Stomach smooth muscle (tissue), 2 donors: ENCODE measurements at regions not wholly inside any gene's neighbourhood (a gene's known extent, or its start where the extent isn't known, plus 50 kb on each side); places are given as distances from the start of the nearest gene placed in this dataset.
"Not testable (repeated sequence)": the region's sequence is repeated elsewhere in the genome, so short reads cannot be mapped to it uniquely, and the experiment has no call there.

Source experiments
- H3K27ac ChIP-seq: one replicate; pipeline ENCODE4 v1.7.0; 2013; ENCODE audit warnings: mild to moderate bottlenecking, low read length, inconsistent platforms
- H3K27me3 ChIP-seq, 2 donors: one replicate each; pipeline ENCODE4 v1.7.0; 2013; ENCODE audit warnings: low read length in 2 of 2; ENCODE audit not compliant: insufficient read depth in 2 of 2, control insufficient read depth in 1 of 2
- H3K36me3 ChIP-seq, 2 donors: one replicate each; pipeline ENCODE4 v1.7.0; 2013; ENCODE audit warnings: low read length in 2 of 2; ENCODE audit not compliant: control insufficient read depth in 2 of 2, insufficient read depth in 2 of 2
- H3K4me1 ChIP-seq: one replicate; pipeline ENCODE4 v1.7.0; 2013; ENCODE audit warnings: low read length; ENCODE audit not compliant: control insufficient read depth, insufficient read depth
- H3K4me3 ChIP-seq, 2 donors: one replicate each; pipeline ENCODE4 v1.7.0; 2013; ENCODE audit warnings: low read length in 2 of 2
- H3K9ac ChIP-seq, 2 donors: one replicate each; pipeline ENCODE4 v1.7.0; 2013; ENCODE audit warnings: low read length in 2 of 2, mild to moderate bottlenecking in 1 of 2
- H3K9me3 ChIP-seq, 2 donors: one replicate each; pipeline ENCODE4 v1.7.0; 2013; ENCODE audit warnings: low read length in 2 of 2; ENCODE audit not compliant: control insufficient read depth in 2 of 2
- donor health status: healthy.
- donor health status: Pancreatic carcinoma.

GRCh38 chr16:29355339-29356059 lies 51.0 kb downstream of the NPIPB11 start:
- not testable (repeated sequence) for H3K27me3 ChIP-seq, H3K4me1 ChIP-seq, H3K36me3 ChIP-seq, H3K9ac ChIP-seq, H3K4me3 ChIP-seq, H3K9me3 ChIP-seq, H3K27ac ChIP-seq

GRCh38 chr16:29354449-29354848 lies 52.1 kb downstream of the NPIPB11 start:
- H3K9me3 ChIP-seq, H3K4me1 ChIP-seq, H3K9ac ChIP-seq, H3K36me3 ChIP-seq, H3K27me3 ChIP-seq, H3K4me3 ChIP-seq, H3K27ac ChIP-seq: not testable (repeated sequence)

GRCh38 chr16:29352617-29352999 lies 53.9 kb downstream of the NPIPB11 start:
- H3K4me3 ChIP-seq: not testable (repeated sequence)

GRCh38 chr16:29351970-29352616 lies 54.4 kb downstream of the NPIPB11 start:
- H3K36me3 ChIP-seq, H3K4me1 ChIP-seq, H3K27ac ChIP-seq, H3K9me3 ChIP-seq, H3K27me3 ChIP-seq, H3K9ac ChIP-seq, H3K4me3 ChIP-seq: not testable (repeated sequence)

More at GRCh38 chr16:29352617-29352999, 53.9 kb downstream of the NPIPB11 start:
- not testable (repeated sequence) for H3K9ac ChIP-seq, H3K36me3 ChIP-seq, H3K27ac ChIP-seq, H3K27me3 ChIP-seq, H3K9me3 ChIP-seq, H3K4me1 ChIP-seq

GRCh38 chr16:29351271-29351969 lies 55.1 kb downstream of the NPIPB11 start:
- not testable (repeated sequence) for H3K36me3 ChIP-seq, H3K27ac ChIP-seq, H3K9ac ChIP-seq, H3K9me3 ChIP-seq, H3K4me3 ChIP-seq, H3K27me3 ChIP-seq, H3K4me1 ChIP-seq

- not testable (repeated sequence) for H3K4me1 ChIP-seq, H3K27ac ChIP-seq, H3K36me3 ChIP-seq, H3K27me3 ChIP-seq, H3K4me3 ChIP-seq, H3K9me3 ChIP-seq, H3K9ac ChIP-seq
Measured at GRCh38 chr16:29349966-29350365, 56.5 kb downstream of the NPIPB11 start.

- H3K4me1 ChIP-seq, H3K4me3 ChIP-seq, H3K9me3 ChIP-seq, H3K36me3 ChIP-seq, H3K9ac ChIP-seq, H3K27me3 ChIP-seq, H3K27ac ChIP-seq: not testable (repeated sequence)
Measured at GRCh38 chr16:29348748-29349147, 57.8 kb downstream of the NPIPB11 start.

GRCh38 chr16:29348123-29348690 lies 58.3 kb downstream of the NPIPB11 start:
- not testable (repeated sequence) for H3K27me3 ChIP-seq, H3K4me3 ChIP-seq, H3K27ac ChIP-seq, H3K9ac ChIP-seq, H3K4me1 ChIP-seq, H3K9me3 ChIP-seq, H3K36me3 ChIP-seq

GRCh38 chr16:29346796-29347580 lies 59.5 kb downstream of the NPIPB11 start:
- not testable (repeated sequence) for H3K36me3 ChIP-seq, H3K27ac ChIP-seq, H3K9ac ChIP-seq, H3K9me3 ChIP-seq, H3K4me3 ChIP-seq, H3K4me1 ChIP-seq, H3K27me3 ChIP-seq

- H3K36me3 ChIP-seq, H3K27me3 ChIP-seq, H3K4me3 ChIP-seq, H3K9ac ChIP-seq, H3K9me3 ChIP-seq, H3K4me1 ChIP-seq, H3K27ac ChIP-seq: not testable (repeated sequence)
Measured at GRCh38 chr16:29346203-29346602, 60.3 kb downstream of the NPIPB11 start.
